A549 (cell line): ENCODE measurements at regions not wholly inside any gene's neighbourhood (a gene's known extent, or its start where the extent isn't known, plus 50 kb on each side); places are given as distances from the start of the nearest gene placed in this dataset.

Source experiments
- CTCF ChIP-seq: fragments of >200 bp; sonication (Bioruptor Twin); formaldehyde crosslinking; IDR thresholded peaks from 3 replicates; pipeline ENCODE4 v1.5.1; 2016
- EP300 ChIP-seq, 2 experiments: fragments of >200 bp; sonication (Bioruptor Twin); formaldehyde crosslinking; IDR thresholded peaks; 2 replicates in 1 of 2; 3 replicates in 1 of 2; pipeline ENCODE4 v1.6.1; 2016 to 2017
- RAD21 ChIP-seq, 2 experiments: fragments of >200 bp in 1 of 2; sonication (Bioruptor Twin) in 1 of 2; formaldehyde crosslinking in 1 of 2; IDR thresholded peaks in 1 of 2; conservative IDR thresholded peaks in 1 of 2; 2 replicates in 1 of 2; 3 replicates in 1 of 2; pipeline ENCODE4 v1.6.1; 2012 to 2018; ENCODE audit warnings: inconsistent platforms in 1 of 2
- SMC3 ChIP-seq: fragments of >200 bp; sonication (Bioruptor Twin); formaldehyde crosslinking; IDR thresholded peaks from 3 replicates; pipeline ENCODE4 v1.6.1; 2018; ENCODE audit warnings: inconsistent platforms

GRCh38 chr1:113021430-113022085, 51.4 kb upstream of the LRIG2 start:
- TF ChIP-seq CTCF (no peak), EP300 (IDR thresholded peaks at IDR 0.05) (no peak), SMC3 (no peak), RAD21 (conservative IDR thresholded peaks at IDR 0.05 in 1 of 2, IDR thresholded peaks at IDR 0.05 in 1 of 2) (no peak)
